GM21825 (cell line): ENCODE measurements at regions not wholly inside any gene's neighbourhood (a gene's known extent, or its start where the extent isn't known, plus 50 kb on each side); places are given as distances from the start of the nearest gene placed in this dataset.

ENCODE experiments used
- ATAC-seq: cut with Tn5 transposase; IDR thresholded peaks from one replicate; pipeline ENCODE4 v1.9.1; 2021; ENCODE audit warnings: mild to moderate bottlenecking, moderate library complexity; ENCODE audit not compliant: unreplicated experiment

GRCh38 chr3:148435534-148435933 lies 262.2 kb upstream of the AGTR1 start:
- no peak for ATAC-seq

- no peak for ATAC-seq
These were observed 258.4 kb upstream of the AGTR1 start for GRCh38 chr3:148439254-148439822.

- no peak for ATAC-seq
These were observed 256.5 kb upstream of the AGTR1 start for GRCh38 chr3:148441191-148441590.

GRCh38 chr3:148450819-148451218 lies 246.9 kb upstream of the AGTR1 start:
- no peak for ATAC-seq

GRCh38 chr3:148451969-148452368 lies 245.7 kb upstream of the AGTR1 start:
- ATAC-seq = no peak

- ATAC-seq = no peak
These were observed 243.9 kb upstream of the AGTR1 start for GRCh38 chr3:148453781-148454191.

- no peak for ATAC-seq
These were observed 242.6 kb upstream of the AGTR1 start for GRCh38 chr3:148455098-148455497.

- ATAC-seq = no peak
These were observed 239.8 kb upstream of the AGTR1 start for GRCh38 chr3:148457886-148458285.

- ATAC-seq = no peak
These were observed 237.7 kb upstream of the AGTR1 start for GRCh38 chr3:148459931-148460513.

- ATAC-seq = no peak
These were observed 237.0 kb upstream of the AGTR1 start for GRCh38 chr3:148460686-148461085.

- ATAC-seq = no peak
These were observed 233.5 kb upstream of the AGTR1 start for GRCh38 chr3:148464246-148464645.

GRCh38 chr3:148466143-148466542 lies 231.6 kb upstream of the AGTR1 start:
- ATAC-seq = no peak

GRCh38 chr3:148466980-148467740 lies 230.5 kb upstream of the AGTR1 start:
- ATAC-seq = no peak

- no peak for ATAC-seq
These were observed 220.3 kb upstream of the AGTR1 start for GRCh38 chr3:148477375-148477774.

- ATAC-seq = no peak
These were observed 204.1 kb upstream of the AGTR1 start for GRCh38 chr3:148493631-148494030.

- ATAC-seq = no peak
These were observed 203.3 kb upstream of the AGTR1 start for GRCh38 chr3:148494451-148494850.

- no peak for ATAC-seq
These were observed 196.8 kb upstream of the AGTR1 start for GRCh38 chr3:148500881-148501280.

GRCh38 chr3:148510116-148510515 lies 187.6 kb upstream of the AGTR1 start:
- no peak for ATAC-seq

- no peak for ATAC-seq
These were observed 187.1 kb upstream of the AGTR1 start for GRCh38 chr3:148510561-148510960.

GRCh38 chr3:148512648-148513047 lies 185.1 kb upstream of the AGTR1 start:
- no peak for ATAC-seq

- ATAC-seq = no peak
These were observed 184.6 kb upstream of the AGTR1 start for GRCh38 chr3:148513096-148513543.

GRCh38 chr3:148518520-148518919 lies 179.2 kb upstream of the AGTR1 start:
- no peak for ATAC-seq
